ENCODE measurements at regions not wholly inside any gene's neighbourhood (a gene's known extent, or its start where the extent isn't known, plus 50 kb on each side); places are given as distances from the start of the nearest gene placed in this dataset.

DNA sequence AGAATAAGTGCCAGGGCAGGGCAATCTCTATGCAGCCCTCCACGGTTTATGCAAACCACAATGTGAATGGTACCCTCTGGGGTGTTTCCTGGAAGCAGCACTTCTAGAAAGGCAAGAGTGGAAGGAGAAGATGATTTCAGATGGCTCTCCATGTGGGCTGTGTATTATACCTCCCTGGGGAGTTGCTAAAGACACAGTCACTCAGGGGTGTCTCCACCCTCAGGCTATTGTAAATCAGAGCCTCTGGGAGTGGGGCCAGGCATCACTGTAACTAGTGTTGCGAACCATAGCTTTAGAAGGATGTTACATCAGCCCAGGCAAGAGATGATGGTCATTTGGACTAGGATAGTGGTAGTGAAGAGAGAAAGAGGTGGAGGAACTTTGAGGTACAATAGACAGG is 83.3 kb upstream of the ZKSCAN2 start:
- BruUV-seq (replicated peaks): no TSS peak
- H3K27ac ChIP-seq (ENCODE audit: low read depth, low read length, poor library complexity, severe bottlenecking): peak overlapping the region; percentile 44
- CTCF ChIA-PET: no interaction called here
- POLR2A ChIA-PET (ENCODE audit: low non-redundant PET): no interaction called here
- H3K9me3 ChIP-seq (ENCODE audit: low read depth, low read length, poor library complexity, severe bottlenecking): no peaks in the 10 kb centered on the region
- intact Hi-C loops (cut with micrococcal nuclease; ENCODE audit: unreplicated experiment): no loop called here
- DNase-seq (ENCODE audit: low spot score): peak; percentile 94
- H3K36me3 ChIP-seq (ENCODE audit: insufficient read depth, low read length, poor library complexity, severe bottlenecking): no peaks in the 10 kb centered on the region
- H3K27me3 ChIP-seq (replicated peaks; ENCODE audit: insufficient read depth, low read depth, low read length, poor library complexity): no peaks in the 10 kb centered on the region
- H3K4me3 ChIP-seq (ENCODE audit: low read depth, low read length, poor library complexity, severe bottlenecking): no peak overlapping the region
- TF ChIP-seq EZH2 (IDR thresholded peaks at IDR 0.05; ENCODE audit: borderline replicate concordance, low read depth, low read length, poor library complexity, severe bottlenecking): no peak
- TF ChIP-seq, protein P1, sequence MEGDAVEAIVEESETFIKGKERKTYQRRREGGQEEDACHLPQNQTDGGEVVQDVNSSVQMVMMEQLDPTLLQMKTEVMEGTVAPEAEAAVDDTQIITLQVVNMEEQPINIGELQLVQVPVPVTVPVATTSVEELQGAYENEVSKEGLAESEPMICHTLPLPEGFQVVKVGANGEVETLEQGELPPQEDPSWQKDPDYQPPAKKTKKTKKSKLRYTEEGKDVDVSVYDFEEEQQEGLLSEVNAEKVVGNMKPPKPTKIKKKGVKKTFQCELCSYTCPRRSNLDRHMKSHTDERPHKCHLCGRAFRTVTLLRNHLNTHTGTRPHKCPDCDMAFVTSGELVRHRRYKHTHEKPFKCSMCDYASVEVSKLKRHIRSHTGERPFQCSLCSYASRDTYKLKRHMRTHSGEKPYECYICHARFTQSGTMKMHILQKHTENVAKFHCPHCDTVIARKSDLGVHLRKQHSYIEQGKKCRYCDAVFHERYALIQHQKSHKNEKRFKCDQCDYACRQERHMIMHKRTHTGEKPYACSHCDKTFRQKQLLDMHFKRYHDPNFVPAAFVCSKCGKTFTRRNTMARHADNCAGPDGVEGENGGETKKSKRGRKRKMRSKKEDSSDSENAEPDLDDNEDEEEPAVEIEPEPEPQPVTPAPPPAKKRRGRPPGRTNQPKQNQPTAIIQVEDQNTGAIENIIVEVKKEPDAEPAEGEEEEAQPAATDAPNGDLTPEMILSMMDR (conservative IDR thresholded peaks at IDR 0.05; ENCODE audit: low read depth, low read length): no peak
- H3K4me1 ChIP-seq (ENCODE audit: insufficient read depth, low read length, poor library complexity, severe bottlenecking): peaks cover 4% of the 10 kb centered on the region

DNA sequence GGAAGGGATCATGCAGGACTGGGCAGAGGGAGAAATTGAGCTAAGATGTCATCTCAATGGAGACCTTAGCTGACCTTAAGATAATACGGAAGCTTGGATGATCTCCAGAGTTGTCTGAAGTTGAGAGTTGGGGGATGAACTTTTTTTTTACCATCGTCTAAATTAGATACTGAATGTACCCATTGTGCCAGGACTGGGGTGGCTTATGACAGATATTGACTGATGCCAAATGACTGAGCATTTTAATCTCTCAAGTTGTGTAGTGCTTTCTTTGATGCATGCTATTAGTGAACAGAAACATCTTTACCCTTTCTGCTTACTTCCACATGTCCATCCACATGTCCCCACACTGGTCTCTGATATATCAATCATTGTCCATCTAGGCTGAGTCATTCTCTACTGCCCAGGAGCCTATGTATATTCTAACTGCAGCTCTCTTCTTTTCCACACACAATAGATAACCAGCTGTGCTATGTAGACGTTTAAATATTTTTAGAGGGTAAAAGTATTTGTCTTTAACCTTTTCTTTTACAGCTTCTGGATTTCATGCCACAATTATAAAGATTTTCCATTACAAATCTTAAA is 60.2 kb upstream of the ZKSCAN2 start:
- H3K4me1 ChIP-seq (ENCODE audit: insufficient read depth, low read length, poor library complexity, severe bottlenecking): no peaks in the 10 kb centered on the region
- no peak for DNase-seq (ENCODE audit: low spot score)
- BruUV-seq (replicated peaks): no TSS peak
- CTCF ChIA-PET: no interaction called here
- no peaks in the 10 kb centered on the region for H3K36me3 ChIP-seq (ENCODE audit: insufficient read depth, low read length, poor library complexity, severe bottlenecking)
- TF ChIP-seq, protein P1 (conservative IDR thresholded peaks at IDR 0.05; ENCODE audit: low read depth, low read length): no peak
- TF ChIP-seq EZH2 (IDR thresholded peaks at IDR 0.05; ENCODE audit: borderline replicate concordance, low read depth, low read length, poor library complexity, severe bottlenecking): no peak
- intact Hi-C loops (cut with micrococcal nuclease; ENCODE audit: unreplicated experiment): no loop called here
- peaks cover 12% of the 10 kb centered on the region for H3K9me3 ChIP-seq (ENCODE audit: low read depth, low read length, poor library complexity, severe bottlenecking)
- POLR2A ChIA-PET (ENCODE audit: low non-redundant PET): no interaction called here
- H3K4me3 ChIP-seq (ENCODE audit: low read depth, low read length, poor library complexity, severe bottlenecking): no peak overlapping the region
- no peak overlapping the region for H3K27ac ChIP-seq (ENCODE audit: low read depth, low read length, poor library complexity, severe bottlenecking)
- H3K27me3 ChIP-seq (replicated peaks; ENCODE audit: insufficient read depth, low read depth, low read length, poor library complexity): no peaks in the 10 kb centered on the region

DNA sequence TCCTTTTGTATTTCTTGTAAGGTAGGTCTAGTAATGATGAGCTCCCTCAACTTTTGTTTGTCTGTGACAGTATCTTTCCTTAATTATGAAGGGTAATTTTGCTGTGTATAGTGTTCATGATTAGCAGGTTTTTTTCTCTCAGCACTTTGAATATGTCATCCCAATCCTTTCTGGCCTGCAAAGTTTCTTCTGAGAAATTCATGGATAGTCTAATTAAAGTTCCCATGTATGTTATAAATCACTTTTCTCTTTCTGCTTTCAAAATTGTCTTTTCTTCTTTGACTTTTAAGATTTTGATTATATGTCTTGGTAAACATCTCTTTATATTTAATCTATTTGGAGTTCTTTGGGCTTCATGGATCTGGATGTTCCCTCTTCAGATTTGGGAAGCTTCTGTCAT is 54.3 kb upstream of the ZKSCAN2 start:
- H3K4me3 ChIP-seq (ENCODE audit: low read depth, low read length, poor library complexity, severe bottlenecking): no peak overlapping the region
- ChIA-PET POLR2A (ENCODE audit: low non-redundant PET) (interaction anchor here (0.7 kb wide), 1 partner anchor 89 kb away, joined by 8 read pairs; no protein-coding TSS in a partner anchor), CTCF (no interaction called here)
- peaks cover 19% of the 10 kb centered on the region for H3K9me3 ChIP-seq (ENCODE audit: low read depth, low read length, poor library complexity, severe bottlenecking)
- H3K4me1 ChIP-seq (ENCODE audit: insufficient read depth, low read length, poor library complexity, severe bottlenecking): no peaks in the 10 kb centered on the region
- intact Hi-C loops (cut with micrococcal nuclease; ENCODE audit: unreplicated experiment): no loop called here
- no TSS peak for BruUV-seq (replicated peaks)
- H3K27ac ChIP-seq (ENCODE audit: low read depth, low read length, poor library complexity, severe bottlenecking): no peak overlapping the region
- TF ChIP-seq EZH2 (IDR thresholded peaks at IDR 0.05; ENCODE audit: borderline replicate concordance, low read depth, low read length, poor library complexity, severe bottlenecking): no peak
- TF ChIP-seq, protein P1 (conservative IDR thresholded peaks at IDR 0.05; ENCODE audit: low read depth, low read length): no peak
- H3K27me3 ChIP-seq (replicated peaks; ENCODE audit: insufficient read depth, low read depth, low read length, poor library complexity): no peaks in the 10 kb centered on the region
- no peaks in the 10 kb centered on the region for H3K36me3 ChIP-seq (ENCODE audit: insufficient read depth, low read length, poor library complexity, severe bottlenecking)
- DNase-seq (ENCODE audit: low spot score): no peak
